ENCODE measurements at regions not wholly inside any gene's neighbourhood (a gene's known extent, or its start where the extent isn't known, plus 50 kb on each side); places are given as distances from the start of the nearest gene placed in this dataset.
"Not testable (repeated sequence)": the region's sequence is repeated elsewhere in the genome, so short reads cannot be mapped to it uniquely, and the experiment has no call there.

- DNase-seq (ENCODE audit: low read depth, low spot score), result no peak
These were observed 92.0 kb upstream of the CARD11 start for GRCh38 chr7:3135626-3136025.

GRCh38 chr7:3138206-3138605, 94.5 kb upstream of the CARD11 start:
- DNase-seq (ENCODE audit: low read depth, low spot score), result no peak

GRCh38 chr7:3138997-3139396, 95.3 kb upstream of the CARD11 start:
- DNase-seq (ENCODE audit: low read depth, low spot score), result no peak

- DNase-seq (ENCODE audit: low read depth, low spot score), result no peak
These were observed 97.2 kb upstream of the CARD11 start for GRCh38 chr7:3140834-3141233.

GRCh38 chr7:3141326-3141725, 97.7 kb upstream of the CARD11 start:
- no peak for DNase-seq (ENCODE audit: low read depth, low spot score)

GRCh38 chr7:3143869-3144775, 100.5 kb upstream of the CARD11 start:
- no peak for DNase-seq (ENCODE audit: low read depth, low spot score)

- not testable (repeated sequence) for DNase-seq (ENCODE audit: low read depth, low spot score)
These were observed 101.1 kb upstream of the CARD11 start for GRCh38 chr7:3144776-3145125.

- DNase-seq (ENCODE audit: low read depth, low spot score), result no peak
These were observed 103.0 kb upstream of the CARD11 start for GRCh38 chr7:3146571-3147226.

GRCh38 chr7:3148471-3148870, 104.8 kb upstream of the CARD11 start:
- DNase-seq (ENCODE audit: low read depth, low spot score), result not testable (repeated sequence)

GRCh38 chr7:3149231-3149995, 105.7 kb upstream of the CARD11 start:
- no peak for DNase-seq (ENCODE audit: low read depth, low spot score)

GRCh38 chr7:3150027-3150426, 106.4 kb upstream of the CARD11 start:
- no peak for DNase-seq (ENCODE audit: low read depth, low spot score)

- DNase-seq (ENCODE audit: low read depth, low spot score), result no peak
These were observed 108.1 kb upstream of the CARD11 start for GRCh38 chr7:3151784-3152183.

GRCh38 chr7:3152714-3153113, 109.0 kb upstream of the CARD11 start:
- DNase-seq (ENCODE audit: low read depth, low spot score), result no peak

- DNase-seq (ENCODE audit: low read depth, low spot score), result no peak
These were observed 109.5 kb upstream of the CARD11 start for GRCh38 chr7:3153118-3153517.

GRCh38 chr7:3154317-3154716, 110.7 kb upstream of the CARD11 start:
- no peak for DNase-seq (ENCODE audit: low read depth, low spot score)

- DNase-seq (ENCODE audit: low read depth, low spot score), result peak; percentile 35
These were observed 111.3 kb upstream of the CARD11 start for GRCh38 chr7:3154881-3155494.

GRCh38 chr7:3156508-3156907, 112.8 kb upstream of the CARD11 start:
- DNase-seq (ENCODE audit: low read depth, low spot score), result no peak

GRCh38 chr7:3157566-3158287, 114.1 kb upstream of the CARD11 start:
- no peak for DNase-seq (ENCODE audit: low read depth, low spot score)

- DNase-seq (ENCODE audit: low read depth, low spot score), result no peak
These were observed 114.7 kb upstream of the CARD11 start for GRCh38 chr7:3158341-3158760.

- DNase-seq (ENCODE audit: low read depth, low spot score), result no peak
These were observed 115.4 kb upstream of the CARD11 start for GRCh38 chr7:3159039-3159438.

- no peak for DNase-seq (ENCODE audit: low read depth, low spot score)
These were observed 115.8 kb upstream of the CARD11 start for GRCh38 chr7:3159445-3159844.
